Glutamatergic neuron (in vitro differentiated cells): ENCODE measurements at regions not wholly inside any gene's neighbourhood (a gene's known extent, or its start where the extent isn't known, plus 50 kb on each side); places are given as distances from the start of the nearest gene placed in this dataset.
"Not testable (repeated sequence)": the region's sequence is repeated elsewhere in the genome, so short reads cannot be mapped to it uniquely, and the experiment has no call there.

Experiments used
- DNase-seq: peaks from one replicate; pipeline ENCODE4 v3.0.0; 2022
- H3K27ac Mint-ChIP-seq: one replicate; pipeline ENCODE4 v1.8.0; 2020; ENCODE audit warnings: mild to moderate bottlenecking, mixed read lengths, inconsistent platforms; ENCODE audit not compliant: unreplicated experiment
- H3K27me3 Mint-ChIP-seq: one replicate; pipeline ENCODE4 v1.8.0; 2020; ENCODE audit warnings: mild to moderate bottlenecking, moderate library complexity, mixed read lengths, inconsistent platforms; ENCODE audit not compliant: unreplicated experiment
- H3K36me3 Mint-ChIP-seq: one replicate; pipeline ENCODE4 v1.8.0; 2020; ENCODE audit warnings: mild to moderate bottlenecking, mixed read lengths, inconsistent platforms; ENCODE audit not compliant: unreplicated experiment
- H3K4me1 Mint-ChIP-seq: one replicate; pipeline ENCODE4 v1.8.0; 2020; ENCODE audit warnings: mild to moderate bottlenecking, low read depth, mixed read lengths, inconsistent platforms; ENCODE audit not compliant: unreplicated experiment
- H3K4me3 Mint-ChIP-seq: one replicate; pipeline ENCODE4 v1.8.0; 2020; ENCODE audit warnings: mild to moderate bottlenecking, mixed read lengths, inconsistent platforms; ENCODE audit not compliant: unreplicated experiment
- H3K9me3 Mint-ChIP-seq: one replicate; pipeline ENCODE4 v1.8.0; 2020; ENCODE audit warnings: mild to moderate bottlenecking, moderate library complexity, mixed read lengths, inconsistent platforms; ENCODE audit not compliant: unreplicated experiment
- TF ChIP-seq, protein P1 (sequence below): fragments of 200-600 bp; sonication (generic); IDR thresholded peaks from one replicate; pipeline ENCODE4 v1.5.0; 2021; ENCODE audit not compliant: partially characterized antibody, unreplicated experiment

DNA sequence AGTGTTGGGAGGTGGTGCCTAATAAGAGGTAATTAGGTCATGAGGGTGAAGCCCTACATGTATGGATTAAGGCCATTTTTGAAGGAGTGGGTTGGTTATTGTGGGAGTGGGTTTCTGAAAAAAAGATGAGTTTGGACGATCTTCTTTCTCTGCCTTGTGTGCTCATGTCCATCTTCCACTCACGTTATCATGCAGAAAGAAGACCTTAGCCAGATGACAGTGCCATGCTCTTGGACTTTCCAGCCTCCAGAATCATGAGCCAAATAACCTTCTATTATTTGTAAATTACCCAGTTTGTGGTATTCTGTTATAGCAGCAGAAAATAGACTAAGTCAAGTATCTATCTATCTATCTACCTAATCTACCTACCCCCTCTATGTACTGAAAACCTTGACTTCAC lies 71.9 kb downstream of the SDR9C7 start:
- no peak overlapping the region for H3K4me3 Mint-ChIP-seq
- H3K27me3 Mint-ChIP-seq, result no peaks in the 10 kb centered on the region
- H3K4me1 Mint-ChIP-seq, result no peaks in the 10 kb centered on the region
- H3K27ac Mint-ChIP-seq, result no peak overlapping the region
- peaks cover 23% of the 10 kb centered on the region for H3K36me3 Mint-ChIP-seq
- peaks cover 17% of the 10 kb centered on the region for H3K9me3 Mint-ChIP-seq
- TF ChIP-seq, protein P1, sequence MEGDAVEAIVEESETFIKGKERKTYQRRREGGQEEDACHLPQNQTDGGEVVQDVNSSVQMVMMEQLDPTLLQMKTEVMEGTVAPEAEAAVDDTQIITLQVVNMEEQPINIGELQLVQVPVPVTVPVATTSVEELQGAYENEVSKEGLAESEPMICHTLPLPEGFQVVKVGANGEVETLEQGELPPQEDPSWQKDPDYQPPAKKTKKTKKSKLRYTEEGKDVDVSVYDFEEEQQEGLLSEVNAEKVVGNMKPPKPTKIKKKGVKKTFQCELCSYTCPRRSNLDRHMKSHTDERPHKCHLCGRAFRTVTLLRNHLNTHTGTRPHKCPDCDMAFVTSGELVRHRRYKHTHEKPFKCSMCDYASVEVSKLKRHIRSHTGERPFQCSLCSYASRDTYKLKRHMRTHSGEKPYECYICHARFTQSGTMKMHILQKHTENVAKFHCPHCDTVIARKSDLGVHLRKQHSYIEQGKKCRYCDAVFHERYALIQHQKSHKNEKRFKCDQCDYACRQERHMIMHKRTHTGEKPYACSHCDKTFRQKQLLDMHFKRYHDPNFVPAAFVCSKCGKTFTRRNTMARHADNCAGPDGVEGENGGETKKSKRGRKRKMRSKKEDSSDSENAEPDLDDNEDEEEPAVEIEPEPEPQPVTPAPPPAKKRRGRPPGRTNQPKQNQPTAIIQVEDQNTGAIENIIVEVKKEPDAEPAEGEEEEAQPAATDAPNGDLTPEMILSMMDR, result no peak
- DNase-seq, result no peak

- DNase-seq, H3K36me3 Mint-ChIP-seq, H3K9me3 Mint-ChIP-seq, H3K4me3 Mint-ChIP-seq, H3K27ac Mint-ChIP-seq, H3K27me3 Mint-ChIP-seq, H3K4me1 Mint-ChIP-seq: not testable (repeated sequence)
Measured at GRCh38 chr12:56853392-56853978, 80.7 kb downstream of the SDR9C7 start.

DNA sequence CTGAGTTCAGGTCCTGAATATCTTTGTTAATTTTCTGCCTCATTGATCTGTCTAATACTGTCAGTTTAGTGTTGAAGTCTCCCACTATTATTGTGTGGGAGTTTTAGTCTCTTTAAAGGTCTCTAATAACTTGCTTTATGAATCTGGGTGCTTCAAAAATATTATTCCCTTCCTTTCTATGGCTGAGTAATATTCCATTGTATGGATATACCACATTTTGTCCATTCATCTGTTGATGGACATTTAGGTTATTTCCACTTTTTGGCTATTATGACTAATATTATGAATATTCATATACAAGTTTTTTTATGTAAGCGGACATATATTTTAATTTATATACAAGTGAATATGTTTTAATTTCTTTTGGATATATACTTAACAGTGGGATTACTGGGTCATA lies 82.7 kb downstream of the SDR9C7 start:
- Mint-ChIP-seq H3K36me3 (no peaks in the 10 kb centered on the region), H3K27me3 (no peaks in the 10 kb centered on the region), H3K9me3 (peaks cover 4% of the 10 kb centered on the region), H3K4me1 (no peaks in the 10 kb centered on the region), H3K27ac (no peak overlapping the region), H3K4me3 (no peak overlapping the region)
- DNase-seq, result no peak
- TF ChIP-seq, protein P1, result no peak

- Mint-ChIP-seq H3K27me3 (no peaks in the 10 kb centered on the region), H3K4me3 (peak overlapping the region; percentile 55), H3K4me1 (peaks cover 12% of the 10 kb centered on the region), H3K9me3 (peaks cover 3% of the 10 kb centered on the region), H3K36me3 (peaks cover 5% of the 10 kb centered on the region), H3K27ac (peak overlapping the region; percentile 84)
- DNase-seq, result peak; percentile 27
- TF ChIP-seq, protein P1, result no peak
Measured at GRCh38 chr12:56840922-56841321, 77.8 kb downstream of the HSD17B6 start.

GRCh38 chr12:56839915-56840325 lies 76.8 kb downstream of the HSD17B6 start:
- peak; percentile 40 for DNase-seq
- Mint-ChIP-seq H3K9me3 (peaks cover 3% of the 10 kb centered on the region), H3K4me3 (no peak overlapping the region), H3K27me3 (no peaks in the 10 kb centered on the region), H3K27ac (no peak overlapping the region), H3K4me1 (peaks cover 12% of the 10 kb centered on the region), H3K36me3 (peaks cover 5% of the 10 kb centered on the region)
- TF ChIP-seq, protein P1, result no peak

- Mint-ChIP-seq H3K36me3 (peaks cover 5% of the 10 kb centered on the region), H3K4me1 (peaks cover 12% of the 10 kb centered on the region), H3K4me3 (no peak overlapping the region), H3K27me3 (no peaks in the 10 kb centered on the region), H3K27ac (no peak overlapping the region), H3K9me3 (peaks cover 3% of the 10 kb centered on the region)
- TF ChIP-seq, protein P1, result no peak
- DNase-seq, result no peak
Measured at GRCh38 chr12:56839489-56839848, 76.3 kb downstream of the HSD17B6 start.
